Lower lobe of right lung (tissue), 2 donors: ENCODE measurements at regions not wholly inside any gene's neighbourhood (a gene's known extent, or its start where the extent isn't known, plus 50 kb on each side); places are given as distances from the start of the nearest gene placed in this dataset.

Experiments used
- ATAC-seq, 2 donors: fragments of 200-7000 bp; cut with Tn5 transposase; one replicate each; pipeline ENCODE4 v1.9.1; 2020 to 2022; ENCODE audit warnings: mild to moderate bottlenecking in 2 of 2, moderate library complexity in 2 of 2
- DNase-seq: peaks from one replicate; pipeline ENCODE4 v3.0.0-alpha.2; 2020
- H3K27ac ChIP-seq: fragments of 200-600 bp; one replicate; pipeline ENCODE4 v1.8.0; 2022
- H3K27me3 ChIP-seq: fragments of 200-600 bp; one replicate; pipeline ENCODE4 v1.8.0; 2022; ENCODE audit warnings: low read depth
- H3K36me3 ChIP-seq: fragments of 200-600 bp; one replicate; pipeline ENCODE4 v1.8.0; 2022; ENCODE audit warnings: mild to moderate bottlenecking
- H3K4me1 ChIP-seq: fragments of 200-600 bp; one replicate; pipeline ENCODE4 v1.8.0; 2022
- H3K4me3 ChIP-seq: fragments of 200-600 bp; one replicate; pipeline ENCODE4 v1.8.0; 2022; ENCODE audit warnings: mild to moderate bottlenecking
- H3K9me3 ChIP-seq: fragments of 200-600 bp; one replicate; pipeline ENCODE4 v1.8.0; 2022
- CTCF ChIP-seq: fragments of 200-600 bp; IDR thresholded peaks from one replicate; pipeline ENCODE4 v1.8.0; 2022; ENCODE audit warnings: antibody characterized with exemption, mild to moderate bottlenecking
- intact Hi-C: fragments of 100-400 bp; cut with DNase I; formaldehyde crosslinking; loops from one replicate; pipeline ENCODE4 v1.11.0; 2022
- donor health status: DM: no; HTN: yes; CAD: no; lungs with severe emphysema.

- DNase-seq (no peak), ATAC-seq (no peak)
- TF ChIP-seq CTCF: no peak
- Histone ChIP-seq H3K27me3 (no peaks in the 10 kb centered on the region), H3K36me3 (no peaks in the 10 kb centered on the region), H3K4me1 (no peaks in the 10 kb centered on the region), H3K27ac (no peak overlapping the region), H3K4me3 (no peak overlapping the region), H3K9me3 (no peaks in the 10 kb centered on the region)
- intact Hi-C loops: no loop called here
These were observed 245.5 kb upstream of the HS6ST1 start for GRCh38 chr2:128564131-128564530.

- TF ChIP-seq CTCF: no peak
- no peaks in the 10 kb centered on the region for H3K9me3 ChIP-seq
- H3K27me3 ChIP-seq: no peaks in the 10 kb centered on the region
- no peaks in the 10 kb centered on the region for H3K36me3 ChIP-seq
- DNase-seq (no peak), ATAC-seq (no peak)
- intact Hi-C loops: no loop called here
- H3K4me3 ChIP-seq: no peak overlapping the region
- H3K27ac ChIP-seq: no peak overlapping the region
- H3K4me1 ChIP-seq: no peaks in the 10 kb centered on the region
These were observed 245.9 kb upstream of the HS6ST1 start for GRCh38 chr2:128564551-128564950.

- ATAC-seq (no peak), DNase-seq (no peak)
- no peak for TF ChIP-seq CTCF
- Histone ChIP-seq H3K27ac (no peak overlapping the region), H3K9me3 (no peaks in the 10 kb centered on the region), H3K4me3 (no peak overlapping the region), H3K27me3 (no peaks in the 10 kb centered on the region), H3K4me1 (no peaks in the 10 kb centered on the region), H3K36me3 (no peaks in the 10 kb centered on the region)
- intact Hi-C loops: no loop called here
These were observed 246.8 kb upstream of the HS6ST1 start for GRCh38 chr2:128565441-128565840.

- DNase-seq (no peak), ATAC-seq (no peak)
- TF ChIP-seq CTCF: no peak
- Histone ChIP-seq H3K27ac (no peak overlapping the region), H3K27me3 (no peaks in the 10 kb centered on the region), H3K36me3 (no peaks in the 10 kb centered on the region), H3K4me3 (no peak overlapping the region), H3K4me1 (no peaks in the 10 kb centered on the region), H3K9me3 (no peaks in the 10 kb centered on the region)
- intact Hi-C loops: no loop called here
These were observed 248.0 kb upstream of the HS6ST1 start for GRCh38 chr2:128566671-128567070.

- Histone ChIP-seq H3K27me3 (no peaks in the 10 kb centered on the region), H3K27ac (no peak overlapping the region), H3K4me3 (no peak overlapping the region), H3K9me3 (no peaks in the 10 kb centered on the region), H3K36me3 (no peaks in the 10 kb centered on the region), H3K4me1 (no peaks in the 10 kb centered on the region)
- TF ChIP-seq CTCF: no peak
- intact Hi-C loops: no loop called here
- no peak for DNase-seq
- ATAC-seq: no peak
These were observed 249.4 kb upstream of the HS6ST1 start for GRCh38 chr2:128568106-128568505.

- no peak for ATAC-seq
- Histone ChIP-seq H3K27ac (no peak overlapping the region), H3K4me3 (no peak overlapping the region), H3K9me3 (no peaks in the 10 kb centered on the region), H3K27me3 (no peaks in the 10 kb centered on the region), H3K4me1 (no peaks in the 10 kb centered on the region), H3K36me3 (no peaks in the 10 kb centered on the region)
- TF ChIP-seq CTCF: no peak
- intact Hi-C loops: no loop called here
- DNase-seq: no peak
These were observed 254.4 kb upstream of the HS6ST1 start for GRCh38 chr2:128573116-128573515.
